NCI-H748 treated with DMSO at 0.1 percent for 48 hours (cell line): ENCODE measurements at regions not wholly inside any gene's neighbourhood (a gene's known extent, or its start where the extent isn't known, plus 50 kb on each side); places are given as distances from the start of the nearest gene placed in this dataset.
A peak's percentile ranks its signal among the peaks of the same experiment; 100 is the strongest.

ENCODE experiments used
- DNase-seq: peaks from one replicate; lab custom pipeline; 2025; lab: John Stamatoyannopoulos, UW

DNA sequence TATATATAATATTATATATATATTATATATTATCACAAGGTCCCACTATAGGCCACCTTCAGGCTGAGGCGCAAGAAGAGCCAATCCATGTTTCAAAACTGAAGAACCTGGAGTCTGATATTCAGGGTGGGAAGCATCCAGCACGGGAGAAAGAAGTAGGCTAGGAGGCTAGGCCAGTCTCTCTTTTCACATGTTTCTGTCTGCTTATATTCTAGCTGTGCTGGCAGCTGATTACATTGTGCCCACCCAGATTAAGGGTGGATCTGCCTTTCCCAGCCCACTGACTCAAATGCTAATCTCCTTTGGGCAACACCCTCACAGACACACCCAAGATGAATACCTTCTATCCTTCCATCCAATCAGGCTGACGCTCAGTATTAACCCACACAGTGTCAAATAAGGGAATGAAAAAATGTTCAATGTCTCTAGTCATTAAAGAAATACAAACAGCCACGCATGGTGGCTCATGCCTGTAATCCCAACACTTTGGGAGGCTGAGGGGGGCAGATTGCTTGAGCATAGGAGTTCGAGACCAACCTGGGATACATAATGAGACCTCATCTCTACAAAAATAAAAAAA, 135.4 kb upstream of the PCBD1 start:
- DNase-seq: no peak

DNA sequence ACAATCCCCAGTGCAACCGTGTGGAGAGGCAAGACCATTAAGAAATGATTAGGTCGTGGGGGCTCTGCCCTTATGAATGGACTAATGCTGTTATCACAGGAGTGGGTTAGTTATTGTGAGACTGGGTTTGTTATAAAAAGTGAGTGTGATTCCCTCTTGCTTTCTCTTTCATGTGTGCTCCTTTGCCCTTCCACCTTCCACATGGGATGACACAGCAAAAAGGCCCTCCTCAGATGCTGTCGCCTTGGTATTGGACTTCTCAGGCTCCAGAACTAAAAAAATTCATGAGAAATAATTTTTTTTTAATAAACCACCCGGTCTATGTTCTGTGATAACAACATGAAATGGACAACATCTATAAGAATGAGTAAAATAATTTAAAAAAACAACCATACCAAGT, 136.1 kb upstream of the PCBD1 start:
- DNase-seq: no peak

DNA sequence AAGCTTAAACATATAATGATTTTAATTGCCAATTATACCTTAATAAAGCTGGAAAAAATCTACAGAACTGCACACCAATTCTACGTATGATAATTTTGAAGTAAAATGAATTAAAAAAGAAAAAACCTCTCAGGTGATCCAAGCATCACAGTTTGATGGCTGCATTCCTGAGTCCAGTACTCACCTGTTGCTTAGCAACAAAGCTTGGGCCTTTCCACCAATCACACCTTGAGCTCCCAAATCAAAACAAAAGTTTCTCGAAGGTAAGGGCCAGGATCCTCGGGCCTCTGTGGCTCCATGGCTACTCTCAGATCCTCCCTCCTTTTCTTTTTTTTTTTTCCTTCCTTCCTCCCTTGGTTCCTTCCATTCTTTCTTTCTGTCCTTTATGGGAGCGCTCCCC, 137.2 kb upstream of the PCBD1 start:
- no peak for DNase-seq

DNA sequence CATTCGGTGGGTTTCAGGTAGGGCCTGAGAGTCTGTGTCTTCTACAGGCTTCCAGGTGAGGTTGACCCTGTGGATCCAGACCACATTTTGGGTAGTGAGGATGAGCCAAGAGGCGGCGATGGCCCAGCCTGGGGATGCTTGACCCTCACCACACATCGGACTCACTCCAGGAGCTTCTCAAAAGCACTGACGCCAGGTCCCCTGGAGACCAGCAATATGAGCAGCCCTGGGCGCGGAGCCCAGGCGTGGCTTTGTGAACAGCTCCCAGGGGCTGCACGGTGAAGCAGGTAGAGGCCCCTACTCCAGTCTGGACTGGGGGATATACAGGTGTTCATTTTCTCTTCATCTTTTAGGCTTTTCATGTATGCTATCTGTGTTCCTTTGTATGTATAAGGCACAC, 139.7 kb upstream of the PCBD1 start:
- no peak for DNase-seq

DNA sequence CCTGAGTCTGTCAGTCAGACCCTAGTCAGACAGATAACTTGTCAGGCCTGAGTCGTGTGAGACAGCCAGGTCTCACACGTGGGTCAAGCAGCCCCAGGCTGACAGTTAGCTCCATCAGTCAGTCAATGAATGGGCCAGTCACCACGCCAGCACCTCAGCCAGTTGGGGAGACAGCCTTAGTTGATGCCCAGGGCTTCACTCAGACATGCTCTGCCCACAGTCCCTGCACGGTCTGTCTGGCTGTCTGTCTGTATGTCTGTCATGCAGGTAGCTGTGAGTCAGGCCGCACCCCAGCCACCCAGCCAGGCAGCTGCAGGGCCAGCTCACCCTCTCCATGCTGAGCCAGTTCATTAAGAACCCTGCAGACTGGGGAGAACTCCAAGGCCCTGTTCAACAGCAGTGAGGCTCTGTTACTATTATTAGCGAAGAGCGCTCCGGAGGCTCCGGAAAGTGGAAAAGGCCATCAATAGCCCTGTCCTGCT, 141.1 kb upstream of the PCBD1 start:
- DNase-seq: no peak

DNA sequence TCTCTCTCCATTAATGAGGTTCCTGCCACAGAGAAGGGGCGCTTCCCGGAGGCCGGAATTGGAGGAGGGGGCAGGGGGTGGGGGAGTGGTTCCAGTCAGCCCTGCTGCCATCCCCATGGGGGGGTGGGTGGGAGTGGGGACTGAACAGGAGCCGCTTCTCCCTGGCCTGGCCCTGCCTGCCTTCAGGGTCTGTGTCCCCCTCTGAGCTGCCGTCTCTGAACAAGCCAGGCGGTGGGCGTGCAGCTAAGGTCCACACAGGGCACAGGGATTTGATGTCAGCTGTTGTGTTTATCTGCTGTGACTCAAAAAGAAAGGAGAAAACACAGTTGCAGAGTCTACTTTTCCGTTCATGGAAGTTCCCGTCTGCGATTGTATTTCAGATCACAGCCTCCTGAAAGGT, 141.5 kb upstream of the PCBD1 start:
- DNase-seq: no peak

DNA sequence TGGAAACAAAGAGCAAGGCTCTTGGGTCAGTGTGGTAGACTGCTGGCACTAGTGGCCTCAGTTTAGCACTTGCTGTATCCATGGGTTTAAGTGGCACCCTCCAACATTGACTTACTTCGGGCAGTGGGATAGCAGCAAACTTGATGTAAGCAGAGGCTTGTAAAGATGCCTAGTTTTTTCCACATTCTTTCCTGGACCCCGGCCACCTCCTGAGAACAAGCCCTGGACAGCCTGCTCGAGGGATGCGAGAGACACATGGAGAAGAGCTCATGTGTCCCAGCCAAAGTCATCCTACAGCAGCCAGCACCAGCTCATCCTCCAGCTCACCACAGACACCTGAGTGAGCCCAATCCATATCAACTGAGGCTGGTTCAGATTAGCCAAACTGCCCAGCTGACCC, 142.7 kb upstream of the PCBD1 start:
- DNase-seq: no peak

DNA sequence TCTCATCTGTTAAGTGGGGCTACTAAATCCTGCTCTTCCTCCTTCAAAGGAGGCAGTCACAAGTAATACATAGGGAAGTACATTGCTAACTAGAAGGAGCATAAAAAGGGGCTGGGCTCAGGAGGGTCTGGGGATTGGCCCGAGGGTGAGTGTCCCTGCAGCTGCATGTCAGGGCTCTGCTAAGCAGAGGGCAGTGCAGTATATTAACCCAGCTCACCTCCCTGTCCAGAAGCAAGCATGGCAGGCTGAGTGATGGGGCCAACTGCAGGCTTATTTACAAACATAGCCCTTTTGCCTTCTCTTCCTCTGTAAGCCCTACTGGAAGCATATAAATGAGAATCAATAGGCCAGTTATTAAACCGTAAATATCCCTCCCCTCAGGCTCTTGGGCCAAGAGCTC, 143.2 kb upstream of the PCBD1 start:
- DNase-seq: no peak

DNA sequence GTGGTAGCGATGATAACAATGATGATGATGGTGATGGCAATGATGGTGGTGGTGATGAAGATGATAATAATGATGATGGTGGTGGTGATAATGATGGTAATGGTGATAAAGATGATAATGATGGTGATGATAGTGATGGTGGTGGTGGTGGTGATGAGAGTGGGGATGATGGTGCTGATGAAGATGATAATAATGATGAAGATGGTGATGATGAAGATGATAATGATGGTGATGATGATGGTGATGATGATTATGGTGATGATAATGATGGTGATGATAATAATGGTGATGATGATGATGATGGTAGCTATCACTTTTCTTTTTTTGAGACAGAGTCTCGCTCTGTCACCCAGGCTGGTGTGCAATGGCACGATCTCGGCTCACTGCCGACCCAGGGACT, 144.5 kb upstream of the PCBD1 start:
- no peak for DNase-seq

DNA sequence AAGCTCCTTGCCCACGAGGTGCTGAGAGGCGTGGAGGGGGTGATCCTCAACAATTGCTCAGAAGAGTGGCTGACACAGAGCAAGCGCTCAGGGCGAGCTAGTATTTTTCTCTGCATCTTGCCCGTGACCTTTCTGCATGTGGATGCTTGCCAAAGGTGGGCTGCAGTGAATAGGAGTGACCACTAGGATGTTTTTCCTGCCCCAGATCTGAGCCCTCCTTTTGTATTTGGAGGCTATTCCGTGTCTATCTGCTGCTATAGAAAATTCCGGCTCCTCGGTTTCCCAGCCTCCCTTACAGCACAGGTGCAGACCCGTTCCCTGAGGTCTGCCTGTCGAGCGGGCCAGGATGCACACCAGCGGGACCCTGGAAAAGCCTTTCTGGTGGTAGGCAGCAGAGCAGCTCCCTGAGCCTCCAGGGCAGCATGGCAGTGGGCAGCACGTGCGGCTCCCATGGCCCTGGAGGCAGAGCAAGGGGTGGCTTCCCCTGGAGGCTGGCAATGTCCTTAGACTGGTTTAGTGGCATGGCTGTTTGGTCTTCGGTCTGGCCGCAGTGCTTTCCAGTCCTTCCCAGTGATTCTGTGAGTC, 145.1 kb upstream of the PCBD1 start:
- no peak for DNase-seq

DNA sequence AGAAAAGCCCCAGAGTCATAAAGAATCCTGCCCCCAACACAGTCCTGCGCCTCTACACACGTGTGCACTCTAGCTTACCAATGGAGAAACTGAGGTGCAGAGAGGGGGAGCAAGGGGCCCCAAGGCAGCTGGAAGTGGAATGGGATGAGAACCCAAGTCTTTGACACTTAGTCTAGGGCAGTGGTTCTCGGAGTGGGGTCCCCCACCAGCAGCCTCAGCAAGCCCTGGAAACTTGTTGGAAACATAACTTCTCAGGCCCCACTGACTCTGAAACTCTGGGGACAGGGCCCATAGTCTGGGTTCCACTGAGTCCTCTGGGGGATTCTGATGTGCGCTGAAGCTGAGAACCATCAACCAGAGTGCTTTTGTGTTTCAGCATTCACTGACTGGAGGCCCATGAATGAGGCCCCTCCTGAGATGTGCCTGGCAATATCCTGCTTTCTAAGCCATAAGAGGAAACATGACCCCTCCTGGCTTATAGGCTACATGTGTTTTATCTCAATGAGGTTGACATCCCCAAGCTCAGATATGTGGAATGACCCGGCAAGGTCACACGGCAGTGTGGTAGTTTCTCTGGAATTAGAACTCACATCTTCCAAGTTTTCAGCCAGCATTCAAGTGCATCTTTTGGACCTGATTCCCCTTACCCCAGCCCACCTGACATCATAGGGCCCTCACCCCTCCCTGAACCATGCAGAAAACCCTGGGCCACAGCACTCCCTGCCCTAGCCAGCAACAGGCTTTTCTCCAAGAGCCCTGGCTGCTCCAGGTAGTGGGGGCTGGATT, 147.3 kb upstream of the PCBD1 start:
- DNase-seq: no peak

DNA sequence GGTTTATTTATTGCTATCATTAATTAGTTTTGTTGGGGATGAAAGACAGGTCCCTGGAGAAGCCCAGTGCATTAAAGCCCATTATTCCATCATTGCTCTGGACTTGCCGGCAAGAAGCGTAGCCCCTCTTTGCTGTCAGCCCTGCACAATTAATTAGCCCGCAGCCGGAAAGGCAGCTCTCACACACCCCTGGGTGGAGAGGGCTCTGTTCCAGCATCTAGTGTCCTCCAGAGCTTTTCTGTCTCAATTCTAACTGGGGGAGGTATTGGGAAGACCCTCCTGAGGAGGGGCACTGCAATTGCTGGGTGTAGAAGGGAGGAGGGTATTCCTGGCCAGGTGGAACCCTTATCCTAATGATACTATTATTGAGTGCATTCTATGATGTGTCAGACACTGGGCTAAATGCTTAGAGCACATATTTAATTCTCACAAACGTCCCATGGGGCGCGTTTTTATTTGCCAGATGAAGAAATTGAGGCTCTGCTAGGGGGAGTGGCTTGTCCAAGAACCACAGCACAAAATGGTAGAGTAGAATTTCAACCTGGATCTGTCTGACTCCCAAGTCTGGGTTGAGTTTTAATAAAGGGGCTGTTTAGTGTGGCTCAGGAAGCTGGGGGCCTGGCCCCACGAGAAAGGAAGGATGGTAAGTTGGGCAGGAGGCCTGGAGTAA, 148.1 kb upstream of the PCBD1 start:
- DNase-seq: no peak

DNA sequence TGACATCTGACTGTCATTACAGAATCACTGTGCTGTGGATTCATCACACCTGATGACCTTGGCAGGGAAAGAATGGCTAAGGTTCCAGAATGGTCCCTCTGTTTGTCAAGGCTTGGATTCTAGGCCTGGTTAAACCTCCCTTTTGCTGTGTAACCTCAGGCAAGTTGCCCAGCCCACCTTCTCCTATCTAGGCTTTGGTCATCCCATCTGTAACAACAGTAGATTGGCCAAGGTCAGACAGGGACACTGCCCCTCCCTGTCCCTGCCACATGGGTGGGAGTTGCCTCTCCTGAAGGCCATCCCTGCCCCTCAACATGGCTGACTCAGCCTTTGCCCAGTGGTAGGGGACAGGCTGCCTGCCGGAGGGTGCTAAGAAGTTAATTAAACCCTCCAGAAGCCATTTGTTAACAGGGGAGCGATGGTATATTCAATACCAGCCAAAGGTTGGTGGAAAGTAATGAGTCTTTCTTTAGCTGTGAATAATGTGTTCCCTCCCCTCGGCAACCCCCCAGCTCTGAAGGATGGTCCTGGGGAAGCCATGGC, 149.8 kb upstream of the PCBD1 start:
- no peak for DNase-seq

DNA sequence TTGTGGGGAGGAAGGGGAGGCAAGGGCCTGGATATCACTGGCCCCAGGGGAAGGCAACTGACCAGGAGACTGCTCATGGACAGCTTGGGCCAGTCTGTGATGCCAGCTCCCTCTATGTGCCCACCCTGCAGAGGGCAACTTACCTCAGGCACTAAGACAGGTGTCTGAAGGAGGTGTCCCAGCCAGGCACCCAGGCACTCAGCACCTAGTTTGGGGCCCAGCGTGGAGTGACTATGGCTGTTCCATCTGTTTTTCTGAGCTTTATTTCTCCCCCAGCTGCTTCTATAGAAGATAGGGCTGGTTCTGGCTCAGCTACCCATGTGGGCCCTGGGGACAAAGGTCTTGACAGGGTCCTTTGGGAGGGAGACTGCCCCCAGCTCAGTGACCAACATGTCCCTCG, 150.6 kb upstream of the PCBD1 start:
- no peak for DNase-seq

DNA sequence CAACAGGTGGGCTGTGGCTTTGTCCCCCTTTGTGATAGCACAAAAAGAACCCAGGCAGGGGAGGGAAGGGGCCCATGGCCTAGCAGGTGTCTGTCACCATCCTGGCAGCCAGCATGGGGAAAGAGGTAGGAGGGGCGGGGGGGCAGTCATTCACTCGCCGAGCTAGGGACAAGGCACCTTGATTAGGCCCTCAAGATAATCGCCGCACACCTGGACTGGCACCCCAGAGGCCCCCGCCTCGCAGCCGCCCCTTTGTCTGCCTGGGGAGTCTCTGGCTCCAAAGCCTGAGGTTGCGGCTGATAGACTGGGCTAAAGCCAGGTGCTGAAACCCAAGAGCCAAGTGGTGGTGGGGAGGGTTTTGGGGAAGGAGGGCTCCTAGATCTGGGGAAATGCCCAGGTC, 151.2 kb upstream of the PCBD1 start:
- DNase-seq: no peak

DNA sequence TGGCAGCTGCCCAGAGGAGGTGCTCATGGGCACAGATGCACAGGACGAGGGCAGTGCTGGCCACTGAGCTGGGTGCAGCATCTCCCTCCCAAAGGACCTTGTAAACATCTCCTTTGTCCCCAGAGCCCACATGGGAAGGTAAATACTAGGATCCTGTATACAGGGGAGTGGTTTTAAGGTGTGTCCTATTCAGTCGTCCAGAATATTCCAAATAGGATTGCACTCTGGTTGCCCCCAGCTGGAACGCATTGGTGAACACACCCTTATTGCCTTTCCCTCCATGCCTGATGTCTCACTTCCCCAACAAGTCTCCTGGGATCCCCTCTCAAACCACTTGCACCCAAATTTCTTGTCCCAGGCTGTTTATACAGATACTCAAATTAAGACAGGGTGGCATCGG, 152.0 kb upstream of the PCBD1 start:
- DNase-seq: no peak

DNA sequence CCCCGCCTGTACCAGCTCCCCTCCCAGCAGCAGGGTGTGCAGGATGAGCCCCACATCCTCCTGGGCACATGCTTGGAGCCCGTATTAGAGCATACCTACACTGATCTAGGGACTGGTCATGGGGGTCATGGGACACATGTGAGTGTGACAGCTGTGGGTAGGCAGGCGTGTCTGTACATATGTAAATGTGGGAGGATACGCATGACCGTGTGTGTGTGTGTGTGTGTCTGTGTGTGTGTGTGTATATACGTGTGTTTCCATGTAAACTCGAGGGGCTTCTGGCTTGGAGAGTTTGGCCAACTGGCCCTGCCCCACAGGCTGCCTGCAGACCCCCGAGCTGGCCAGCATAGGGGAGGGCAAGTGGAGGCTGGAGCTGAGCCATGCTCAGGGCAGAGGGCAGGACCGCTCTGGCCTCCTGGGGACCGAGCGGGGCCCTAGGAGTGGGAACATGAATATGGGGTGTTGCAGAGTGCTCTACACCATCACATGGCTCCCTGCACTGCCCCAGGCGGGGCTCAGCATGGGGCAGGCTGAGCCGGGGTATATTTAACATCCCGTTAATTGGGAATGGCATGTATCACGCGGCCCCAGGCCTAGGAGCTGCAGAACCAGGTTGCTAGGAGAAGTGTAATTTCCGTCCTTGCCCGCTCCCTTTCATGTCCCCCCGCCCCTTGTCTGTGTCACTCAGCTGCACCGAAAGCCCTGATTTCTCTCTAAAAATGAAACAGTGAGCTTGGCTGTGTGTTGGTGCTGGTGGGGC, 152.7 kb upstream of the PCBD1 start:
- no peak for DNase-seq

DNA sequence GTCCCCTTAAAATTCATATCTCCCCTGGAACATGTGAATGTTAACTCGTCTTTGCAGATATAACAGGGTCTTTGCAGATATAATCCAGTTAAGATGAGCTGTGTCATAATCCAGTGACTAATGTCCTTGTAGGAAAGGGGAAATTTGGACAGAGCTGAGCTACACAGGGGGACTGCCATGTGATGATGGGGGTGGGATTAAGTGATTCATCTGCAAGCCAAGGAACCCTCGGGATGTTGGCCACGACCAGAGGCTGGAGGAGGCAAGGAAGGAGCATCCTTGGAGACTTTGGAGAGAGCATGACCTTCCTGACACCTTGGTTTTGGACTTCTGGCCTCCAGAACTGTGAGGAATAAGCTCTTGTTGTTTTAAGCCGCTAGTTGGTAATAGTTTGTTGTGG, 153.9 kb upstream of the PCBD1 start:
- no peak for DNase-seq

DNA sequence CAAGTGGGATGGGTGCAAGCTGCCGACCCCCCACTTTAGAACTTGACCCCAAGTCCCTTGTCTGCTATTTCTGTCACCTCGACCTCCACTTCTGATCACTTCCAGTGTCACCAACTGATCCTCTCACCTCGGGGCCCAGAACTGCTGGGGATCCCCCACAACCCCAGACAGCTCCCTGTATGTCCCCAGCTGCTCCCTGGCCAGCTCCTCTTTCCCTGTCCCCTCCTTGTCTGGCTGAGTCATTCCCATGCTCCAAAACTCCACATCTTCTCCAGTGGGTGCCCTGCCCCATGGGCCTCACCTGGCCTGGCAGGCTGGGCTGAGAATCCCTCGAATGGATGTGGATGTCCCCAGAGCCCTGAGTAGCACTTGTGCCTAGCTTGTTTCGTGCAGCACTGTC, 154.3 kb upstream of the PCBD1 start:
- no peak for DNase-seq

DNA sequence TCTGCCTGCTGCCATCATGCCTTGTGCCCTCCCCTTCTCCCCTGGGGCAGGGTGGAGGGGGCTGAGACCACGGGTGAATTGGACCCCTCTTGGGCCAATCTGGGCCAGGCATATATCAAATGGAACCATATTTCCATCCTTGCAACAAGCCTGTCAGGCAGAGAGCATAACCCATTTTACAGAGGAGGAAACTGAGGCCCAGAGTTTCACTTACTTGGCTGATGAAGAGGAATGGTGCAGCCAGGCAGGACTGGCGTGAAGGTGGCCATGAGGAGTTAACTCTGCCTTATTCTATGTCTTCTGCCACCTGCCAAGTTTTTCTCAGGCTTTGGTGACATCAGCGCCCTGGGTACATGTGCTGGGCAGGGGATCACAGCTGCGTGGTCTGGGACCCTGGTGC, 155.5 kb upstream of the PCBD1 start:
- no peak for DNase-seq

DNA sequence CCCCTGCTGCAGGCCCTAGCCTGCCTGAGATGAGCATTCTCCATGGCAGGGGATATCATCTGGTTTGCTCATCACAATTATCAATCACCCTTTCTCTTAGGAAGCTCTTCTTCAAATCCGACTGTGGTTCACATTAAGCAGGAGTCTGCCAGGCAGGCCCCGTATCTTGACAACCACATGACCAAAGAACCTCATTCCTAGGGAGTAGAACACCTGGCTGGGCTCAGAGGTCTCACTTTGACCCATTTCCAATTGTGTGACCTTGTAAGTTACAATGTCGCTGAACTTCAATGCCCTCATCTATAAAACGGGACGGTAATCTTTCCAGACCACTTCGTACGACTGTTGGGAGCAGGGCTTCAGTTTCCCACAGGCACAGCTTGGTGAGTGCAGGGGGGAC, 156.4 kb upstream of the PCBD1 start:
- DNase-seq: no peak

DNA sequence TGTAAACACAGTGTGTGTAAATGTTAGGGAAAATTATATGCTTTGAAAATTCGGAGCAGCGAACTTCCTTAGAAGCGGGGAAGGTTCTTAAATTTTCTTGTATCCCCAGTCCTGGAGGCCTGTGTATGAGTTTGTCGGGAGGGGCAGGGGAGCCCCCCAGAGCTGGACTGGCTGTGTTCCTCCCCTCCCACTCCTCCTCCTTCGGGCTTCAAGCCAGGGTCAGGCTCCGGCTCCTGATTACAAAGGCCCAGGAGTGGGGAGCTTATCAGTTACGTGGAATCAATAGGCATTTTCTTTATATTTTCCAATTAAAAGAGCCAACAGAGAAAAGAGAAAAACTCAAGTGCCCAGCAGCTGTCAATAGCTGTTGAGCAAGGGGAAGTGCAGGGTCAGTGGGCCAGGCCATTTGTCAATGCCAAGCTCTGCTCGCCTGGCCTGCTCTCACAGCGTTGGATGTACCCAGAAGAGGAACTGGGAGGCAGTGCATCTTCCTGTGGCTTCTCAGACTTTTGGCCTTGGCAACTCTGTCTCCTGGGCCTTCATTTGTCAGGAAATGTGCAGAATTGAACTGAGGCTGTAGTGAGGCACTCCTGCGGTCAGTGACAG, 156.9 kb upstream of the PCBD1 start:
- DNase-seq: peak; percentile 55
